K562 (cell line): ENCODE measurements at regions not wholly inside any gene's neighbourhood (a gene's known extent, or its start where the extent isn't known, plus 50 kb on each side); places are given as distances from the start of the nearest gene placed in this dataset.

ENCODE experiments used
- ATAC-seq: fragments of 200-7000 bp; cut with Tn5 transposase; 3 replicates; pipeline ENCODE4 v1.9.1; 2020; ENCODE audit warnings: moderate library complexity
- BruUV-seq: library from RNA; stranded (reverse); fragments of 400-500 nt; replicated peaks from 2 replicates; lab custom pipeline; 2021; lab: Mats Ljungman, UMichigan
- CTCF ChIA-PET: fragments of 300-600 bp; formaldehyde crosslinking; extraction: SDS; loops from one replicate; lab custom pipeline; 2021; ENCODE audit warnings: low intra/inter-chr PET ratio; lab: Yijun Ruan, JAX
- POLR2A ChIA-PET: fragments of 300-600, 350-650 bp; sonication (Branson Sonifier 250); formaldehyde crosslinking; extraction: SDS; loops from one replicate; lab custom pipeline; 2021; ENCODE audit warnings: antibody characterized with exemption, inconsistent platforms; lab: Yijun Ruan, JAX
- DNase-seq, 4 experiments: peaks; one replicate each; pipeline versions ENCODE4 v3.0.0 to v3.0.0-alpha.2; 2011 to 2018; ENCODE audit warnings: low spot score in 3 of 4, mixed read lengths in 3 of 4; ENCODE audit errors: extremely low read depth in 1 of 4
- FAIRE-seq: peaks from 2 replicates; lab custom pipeline; 2011; peaks lifted over from hg19 to GRCh38; lab: Jason Lieb, UNC
- H2AFZ ChIP-seq: 2 replicates; pipeline ENCODE4 v1.6.0; 2011; ENCODE audit warnings: low read depth, low read length, control low read depth, inconsistent platforms
- H3K27ac ChIP-seq: fragments of 200-600 bp; 3 replicates; pipeline ENCODE4 v1.8.0; 2011; ENCODE audit warnings: low read depth, mild to moderate bottlenecking, control low read depth, inconsistent platforms, low read length, moderate library complexity, mixed read lengths; ENCODE audit errors: extremely low read depth
- H3K27me3 ChIP-seq, 2 experiments: fragments of 300-600 bp in 1 of 2; 2 replicates in 1 of 2; 3 replicates in 1 of 2; pipeline versions ENCODE4 v1.6.0 to v1.8.0; 2011; ENCODE audit warnings: inconsistent platforms in 2 of 2, low read length in 2 of 2, mild to moderate bottlenecking in 1 of 2, mixed read lengths in 1 of 2, moderate library complexity in 1 of 2; ENCODE audit not compliant: control insufficient read depth in 2 of 2, insufficient read depth in 2 of 2
- H3K36me3 ChIP-seq: fragments of 300-600 bp; 3 replicates; pipeline ENCODE4 v1.8.0; 2011; ENCODE audit warnings: mild to moderate bottlenecking, low read length, inconsistent platforms; ENCODE audit not compliant: control insufficient read depth, insufficient read depth
- H3K4me1 ChIP-seq, 2 experiments: fragments of 200-600 bp in 1 of 2; replicated peaks in 1 of 2; 2 replicates in 1 of 2; 3 replicates in 1 of 2; pipeline versions ENCODE4 v1.5.1 to v1.8.0; 2011; ENCODE audit warnings: inconsistent platforms in 2 of 2, low read length in 2 of 2, mild to moderate bottlenecking in 1 of 2, mixed read lengths in 1 of 2, moderate library complexity in 1 of 2; ENCODE audit not compliant: control insufficient read depth in 2 of 2, insufficient read depth in 2 of 2
- H3K4me2 ChIP-seq: 2 replicates; pipeline ENCODE4 v1.6.1; 2011; ENCODE audit warnings: low read length, control low read depth, inconsistent platforms, mixed read lengths; ENCODE audit not compliant: insufficient read depth
- H3K4me3 ChIP-seq: fragments of 200-600 bp; sonication (generic), shearing (Covaris generic); 2 replicates; pipeline ENCODE4 v1.5.1; 2016; ENCODE audit warnings: control low read depth, inconsistent platforms
- H3K79me2 ChIP-seq: fragments of 200-600 bp; 3 replicates; pipeline ENCODE4 v1.8.0; 2011; ENCODE audit warnings: low read length, inconsistent platforms; ENCODE audit not compliant: control insufficient read depth, insufficient read depth
- H3K9ac ChIP-seq, 2 experiments: 2 replicates each; pipeline versions ENCODE4 v1.6.0 to v1.6.1; 2011; ENCODE audit warnings: low read depth in 2 of 2, low read length in 2 of 2, control low read depth in 1 of 2, inconsistent platforms in 1 of 2, mild to moderate bottlenecking in 1 of 2, mixed read lengths in 1 of 2; ENCODE audit not compliant: insufficient read depth in 1 of 2
- H3K9me1 ChIP-seq: one replicate; pipeline ENCODE4 v1.6.0; 2011; ENCODE audit warnings: inconsistent platforms, mild to moderate bottlenecking, low read length, moderate library complexity; ENCODE audit not compliant: control insufficient read depth, insufficient read depth
- H3K9me3 ChIP-seq: replicated peaks from 2 replicates; pipeline ENCODE4 v1.5.1; 2011; ENCODE audit warnings: low read depth, low read length, inconsistent platforms; ENCODE audit not compliant: control insufficient read depth, insufficient read depth
- H4K20me1 ChIP-seq: replicated peaks from 2 replicates; pipeline ENCODE4 v1.6.1; 2011; ENCODE audit warnings: low read length, inconsistent platforms, mixed read lengths; ENCODE audit not compliant: control insufficient read depth, insufficient read depth
- ARNT ChIP-seq, 2 experiments: fragments of 450-650 bp; IDR thresholded peaks; 2 replicates each; pipeline ENCODE4 v1.6.1; 2016; ENCODE audit warnings: mild to moderate bottlenecking in 1 of 2
- BRCA1 ChIP-seq, 2 experiments: fragments of 450-650 bp in 1 of 2; sonication (generic) in 1 of 2; formaldehyde crosslinking in 1 of 2; IDR thresholded peaks; 2 replicates each; pipeline versions ENCODE4 v1.5.0 to v1.6.1; 2017 to 2020; ENCODE audit warnings: mild to moderate bottlenecking in 1 of 2, missing genetic modification reagents in 1 of 2
- CREB5 ChIP-seq: fragments of 250-450 bp; sonication (Bioruptor Pico); IDR thresholded peaks from 2 replicates; pipeline ENCODE4 v1.5.0; 2020; ENCODE audit warnings: mild to moderate bottlenecking
- CREBBP ChIP-seq: IDR thresholded peaks from one replicate; pipeline ENCODE4 v1.6.1; 2012; ENCODE audit warnings: low read depth, mild to moderate bottlenecking, control low read depth, inconsistent platforms, low read length
- CXXC5 ChIP-seq: fragments of 250-450 bp; sonication (Bioruptor Pico); IDR thresholded peaks from 2 replicates; pipeline ENCODE4 v1.8.0; 2022; ENCODE audit warnings: inconsistent platforms, mild to moderate bottlenecking, moderate library complexity
- DMBX1 ChIP-seq: fragments of 250-450 bp; sonication (Bioruptor Pico); IDR thresholded peaks from 2 replicates; pipeline ENCODE4 v1.8.0; 2022; ENCODE audit warnings: inconsistent platforms, mild to moderate bottlenecking, moderate library complexity, borderline replicate concordance
- E2F4 ChIP-seq: sonication (generic); formaldehyde crosslinking; IDR thresholded peaks from 2 replicates; pipeline ENCODE4 v1.8.0; 2022; ENCODE audit warnings: mild to moderate bottlenecking, low read depth, missing genetic modification reagents
- GTF2F1 ChIP-seq: IDR thresholded peaks from 2 replicates; pipeline ENCODE4 v1.6.1; 2011; ENCODE audit warnings: low read depth, low read length, improper control_type of control experiment
- IFI16 ChIP-seq: fragments of 250-450 bp; sonication (Bioruptor Pico); IDR thresholded peaks from 2 replicates; pipeline ENCODE4 v2.1.2; 2022; ENCODE audit warnings: mild to moderate bottlenecking, inconsistent platforms
- MEF2D ChIP-seq: conservative IDR thresholded peaks from 2 replicates; pipeline ENCODE4 v1.6.1; 2016; ENCODE audit warnings: low read depth, missing genetic modification characterization, missing compliant biosample characterization
- PBX2 ChIP-seq, 2 experiments: IDR thresholded peaks in 1 of 2; conservative IDR thresholded peaks in 1 of 2; 2 replicates each; pipeline ENCODE4 v1.6.1; 2016; ENCODE audit warnings: low read depth in 2 of 2, mild to moderate bottlenecking in 1 of 2, missing compliant biosample characterization in 1 of 2, missing genetic modification characterization in 1 of 2, moderate library complexity in 1 of 2
- POLR3G ChIP-seq: IDR thresholded peaks from 2 replicates; pipeline ENCODE4 v1.6.1; 2011; ENCODE audit not compliant: insufficient read length, insufficient replicate concordance; ENCODE audit errors: extremely low read depth
- RFX5 ChIP-seq: IDR thresholded peaks from 2 replicates; pipeline ENCODE4 v1.6.1; 2011; ENCODE audit warnings: low read depth, mild to moderate bottlenecking, improper control_type of control experiment, low read length
- ZBTB5 ChIP-seq: fragments of 450-650 bp; IDR thresholded peaks from 2 replicates; pipeline ENCODE4 v1.6.1; 2017; ENCODE audit warnings: antibody characterized with exemption
- ZNF140 ChIP-seq: fragments of 250-450 bp; sonication (Bioruptor Pico); IDR thresholded peaks from 2 replicates; pipeline ENCODE4 v1.8.0; 2021; ENCODE audit warnings: moderate library complexity, mild to moderate bottlenecking, inconsistent platforms
- ZNF24 ChIP-seq: fragments of 450-650 bp; IDR thresholded peaks from 2 replicates; pipeline ENCODE4 v1.6.1; 2016
- WGBS: fragments of 100-300 bp; shearing (Covaris generic); methylation state at CpG from one replicate; pipeline ENCODE4 v1.1.6; 2016; ENCODE audit warnings: low coverage, mixed read lengths; ENCODE audit not compliant: insufficient coverage; ENCODE audit errors: missing lambda C conversion rate; 5-methylcytosine and 5-hydroxymethylcytosine counted together
- in situ Hi-C: fragments of 300-500 bp; cut with MboI; formaldehyde crosslinking; loops from 4 replicates; pipeline ENCODE4 v1.15.0; 2018; ENCODE audit warnings: inconsistent platforms, mixed read lengths
- intact Hi-C: fragments of 100-400 bp; cut with micrococcal nuclease; formaldehyde crosslinking; loops from 2 replicates; pipeline ENCODE4 v1.14.2; 2022

- 1% methylated on average over 11 of the region's 11 CpGs for WGBS
- TF ChIP-seq DMBX1 (no peak), RFX5 (no peak), IFI16 (CRISPR knock-in tag) (no peak), MEF2D (tag) (no peak), POLR3G (no peak), E2F4 (CRISPR knock-in tag) (no peak), PBX2 (CRISPR knock-in tag; IDR thresholded peaks at IDR 0.05; ENCODE audit: low read depth) (no peak), PBX2 (tag; conservative IDR thresholded peaks at IDR 0.05; ENCODE audit: low read depth) (no peak), ARNT (IDR thresholded peaks at IDR 0.05) (no peak), ZNF140 (CRISPR knock-in tag) (no peak), CREBBP (no peak), ZNF24 (no peak), CXXC5 (CRISPR knock-in tag) (no peak), CREB5 (no peak), BRCA1 (IDR thresholded peaks at IDR 0.05) (no peak), BRCA1 (CRISPR knock-in tag; IDR thresholded peaks at IDR 0.05) (no peak), GTF2F1 (no peak), ZBTB5 (no peak)
- TF ChIP-seq, all 486 proteins: peak for 0
- intact Hi-C loops (no loop called here), in situ Hi-C loops (no loop called here)
- ATAC-seq: no peak
- Histone ChIP-seq H3K4me2 (no peak overlapping the region), H3K9ac (no peak overlapping the region), H3K27ac (no peak overlapping the region), H2AFZ (no peak overlapping the region), H3K9me1 (no peaks in the 10 kb centered on the region), H4K20me1 (no peaks in the 10 kb centered on the region), H3K27me3 (peaks cover 0 to 20% of the 10 kb centered on the region in 2 experiments; a peak in 2 of 5 replicates), H3K36me3 (no peaks in the 10 kb centered on the region), H3K79me2 (no peaks in the 10 kb centered on the region), H3K4me1 (no peaks in the 10 kb centered on the region), H3K9me3 (no peaks in the 10 kb centered on the region), H3K4me3 (no peak overlapping the region)
- no peak for DNase-seq
- ChIA-PET POLR2A (no interaction called here), CTCF (no interaction called here)
- BruUV-seq: no TSS peak
- no peak for FAIRE-seq
Measured at GRCh38 chr13:111948281-111948680, 118.7 kb upstream of the SOX1 start.
